ENCODE measurements at regions not wholly inside any gene's neighbourhood (a gene's known extent, or its start where the extent isn't known, plus 50 kb on each side); places are given as distances from the start of the nearest gene placed in this dataset.

DNA sequence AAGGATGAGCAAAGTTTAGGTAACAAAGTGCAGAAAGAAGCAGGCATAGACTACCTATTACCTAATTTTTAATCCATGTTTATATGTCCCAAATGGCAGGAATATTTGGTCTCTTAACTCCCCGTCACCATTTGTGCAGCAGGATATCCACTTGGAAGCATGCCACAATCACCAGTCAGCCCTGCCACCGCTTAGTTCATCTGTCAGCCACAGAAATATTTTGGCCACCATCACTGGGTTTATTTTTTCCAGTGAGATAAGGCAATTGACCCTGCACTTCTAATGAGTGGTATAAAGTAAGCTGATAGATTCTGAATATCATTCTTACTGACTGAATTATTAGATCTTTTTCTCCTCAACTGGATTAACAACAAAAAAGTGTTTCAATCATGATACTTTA is 152.9 kb upstream of the SOX2 start:
- H3K27me3 ChIP-seq, result no peaks in the 10 kb centered on the region
- TF ChIP-seq POLR2A (IDR thresholded peaks at IDR 0.05), result no peak
- TF ChIP-seq EP300 (IDR thresholded peaks at IDR 0.05), result no peak
- TF ChIP-seq POLR2AphosphoS5 (IDR thresholded peaks at IDR 0.05), result no peak
- no peaks in the 10 kb centered on the region for H3K36me3 ChIP-seq
- intact Hi-C loops (cut with DNase I), result no loop called here
- H3K27ac ChIP-seq, result no peak overlapping the region
- no peak overlapping the region for H3K4me3 ChIP-seq
- 67 to 79% methylated on average over 2 of the region's 2 CpGs for WGBS, 2 donors
- H3K9me3 ChIP-seq, result no peaks in the 10 kb centered on the region
- no peak for DNase-seq
- H3K4me1 ChIP-seq, result no peaks in the 10 kb centered on the region

DNA sequence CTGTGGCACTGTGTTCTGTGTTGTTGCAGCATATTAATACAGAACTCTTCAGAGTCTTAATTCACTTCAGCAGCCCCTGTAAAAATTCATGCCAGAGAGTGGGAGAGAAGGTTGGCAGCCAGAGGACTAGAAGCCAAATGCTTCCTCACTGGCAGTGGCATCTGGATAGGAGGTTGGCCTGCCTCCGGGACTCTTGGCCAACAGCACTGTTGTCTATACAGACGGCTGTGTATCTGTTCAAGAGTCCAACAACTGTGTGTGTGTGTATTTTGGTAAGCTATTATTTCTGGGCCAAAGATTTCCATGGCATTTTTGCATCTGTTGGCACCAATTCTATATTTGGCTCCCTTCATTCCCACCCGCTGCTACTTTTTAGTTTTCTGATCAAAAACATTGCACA is 156.0 kb upstream of the SOX2 start:
- Histone ChIP-seq H3K27ac (no peak overlapping the region), H3K36me3 (no peaks in the 10 kb centered on the region), H3K9me3 (no peaks in the 10 kb centered on the region), H3K4me1 (no peaks in the 10 kb centered on the region), H3K27me3 (no peaks in the 10 kb centered on the region), H3K4me3 (no peak overlapping the region)
- DNase-seq, result no peak
- WGBS, 2 donors, result 48 to 83% methylated on average over 3 of the region's 3 CpGs
- TF ChIP-seq, protein P1, sequence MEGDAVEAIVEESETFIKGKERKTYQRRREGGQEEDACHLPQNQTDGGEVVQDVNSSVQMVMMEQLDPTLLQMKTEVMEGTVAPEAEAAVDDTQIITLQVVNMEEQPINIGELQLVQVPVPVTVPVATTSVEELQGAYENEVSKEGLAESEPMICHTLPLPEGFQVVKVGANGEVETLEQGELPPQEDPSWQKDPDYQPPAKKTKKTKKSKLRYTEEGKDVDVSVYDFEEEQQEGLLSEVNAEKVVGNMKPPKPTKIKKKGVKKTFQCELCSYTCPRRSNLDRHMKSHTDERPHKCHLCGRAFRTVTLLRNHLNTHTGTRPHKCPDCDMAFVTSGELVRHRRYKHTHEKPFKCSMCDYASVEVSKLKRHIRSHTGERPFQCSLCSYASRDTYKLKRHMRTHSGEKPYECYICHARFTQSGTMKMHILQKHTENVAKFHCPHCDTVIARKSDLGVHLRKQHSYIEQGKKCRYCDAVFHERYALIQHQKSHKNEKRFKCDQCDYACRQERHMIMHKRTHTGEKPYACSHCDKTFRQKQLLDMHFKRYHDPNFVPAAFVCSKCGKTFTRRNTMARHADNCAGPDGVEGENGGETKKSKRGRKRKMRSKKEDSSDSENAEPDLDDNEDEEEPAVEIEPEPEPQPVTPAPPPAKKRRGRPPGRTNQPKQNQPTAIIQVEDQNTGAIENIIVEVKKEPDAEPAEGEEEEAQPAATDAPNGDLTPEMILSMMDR (IDR thresholded peaks at IDR 0.05), result no peak
- TF ChIP-seq POLR2AphosphoS5 (IDR thresholded peaks at IDR 0.05) (no peak), EP300 (IDR thresholded peaks at IDR 0.05) (no peak), POLR2A (IDR thresholded peaks at IDR 0.05) (no peak)
- intact Hi-C loops (cut with DNase I), result no loop called here

DNA sequence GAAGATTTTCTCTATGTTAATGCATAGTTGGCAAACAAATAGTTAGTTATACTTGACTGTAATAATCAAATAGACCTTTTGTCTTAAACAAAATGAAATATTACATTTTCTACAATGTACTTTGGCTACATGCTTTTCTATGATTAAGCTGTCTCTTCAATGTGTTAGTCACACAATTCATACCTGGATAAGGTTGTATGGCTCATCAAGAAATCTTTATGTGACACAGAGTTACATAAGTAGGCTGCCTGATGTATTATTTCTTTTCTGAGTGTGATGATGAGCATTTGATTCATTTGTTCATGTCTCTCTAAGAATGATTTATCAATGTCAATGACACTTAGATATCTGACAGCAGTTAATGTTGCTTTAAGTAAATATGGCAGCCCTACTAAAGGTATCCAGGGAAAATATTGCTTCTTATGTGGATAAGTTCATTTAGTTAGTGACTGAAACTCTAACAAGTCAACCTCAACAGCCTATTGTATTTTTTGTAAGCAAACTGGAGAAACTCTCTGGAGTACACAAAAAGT is 157.4 kb upstream of the SOX2 start:
- intact Hi-C loops (cut with DNase I), result no loop called here
- no peaks in the 10 kb centered on the region for H3K9me3 ChIP-seq
- H3K4me1 ChIP-seq, result no peaks in the 10 kb centered on the region
- TF ChIP-seq EP300 (IDR thresholded peaks at IDR 0.05) (no peak), POLR2A (IDR thresholded peaks at IDR 0.05) (no peak), POLR2AphosphoS5 (IDR thresholded peaks at IDR 0.05) (no peak)
- TF ChIP-seq, protein P1 (IDR thresholded peaks at IDR 0.05), result no peak
- no peak overlapping the region for H3K4me3 ChIP-seq
- H3K36me3 ChIP-seq, result no peaks in the 10 kb centered on the region
- no peaks in the 10 kb centered on the region for H3K27me3 ChIP-seq
- H3K27ac ChIP-seq, result no peak overlapping the region
- DNase-seq, result no peak

DNA sequence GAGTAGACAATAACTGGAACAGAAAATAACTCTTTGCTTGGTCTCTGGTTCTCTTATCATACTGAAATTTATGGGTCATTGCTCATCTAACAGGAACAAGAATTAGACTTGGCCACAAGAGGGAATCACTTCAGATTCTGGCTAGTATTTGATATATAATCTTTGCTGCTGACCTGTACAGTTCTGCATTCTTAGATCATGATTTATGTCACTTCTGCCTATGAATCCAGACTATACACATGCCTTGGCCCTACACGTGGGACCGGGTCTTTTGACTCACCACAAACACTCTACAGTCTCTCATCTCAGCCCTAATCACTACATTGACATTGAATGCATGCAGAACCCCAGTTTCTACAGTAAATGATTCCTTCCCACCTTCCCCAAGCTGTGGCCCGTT is 162.5 kb upstream of the SOX2 start:
- Histone ChIP-seq H3K4me1 (no peaks in the 10 kb centered on the region), H3K4me3 (no peak overlapping the region), H3K27ac (no peak overlapping the region), H3K36me3 (no peaks in the 10 kb centered on the region), H3K9me3 (no peaks in the 10 kb centered on the region), H3K27me3 (no peaks in the 10 kb centered on the region)
- WGBS, 2 donors, result 75 to 82% methylated on average over 3 of the region's 3 CpGs
- TF ChIP-seq, protein P1 (IDR thresholded peaks at IDR 0.05), result no peak
- TF ChIP-seq EP300 (IDR thresholded peaks at IDR 0.05) (no peak), POLR2A (IDR thresholded peaks at IDR 0.05) (no peak), POLR2AphosphoS5 (IDR thresholded peaks at IDR 0.05) (no peak)
- DNase-seq, result no peak
- intact Hi-C loops (cut with DNase I), result no loop called here

DNA sequence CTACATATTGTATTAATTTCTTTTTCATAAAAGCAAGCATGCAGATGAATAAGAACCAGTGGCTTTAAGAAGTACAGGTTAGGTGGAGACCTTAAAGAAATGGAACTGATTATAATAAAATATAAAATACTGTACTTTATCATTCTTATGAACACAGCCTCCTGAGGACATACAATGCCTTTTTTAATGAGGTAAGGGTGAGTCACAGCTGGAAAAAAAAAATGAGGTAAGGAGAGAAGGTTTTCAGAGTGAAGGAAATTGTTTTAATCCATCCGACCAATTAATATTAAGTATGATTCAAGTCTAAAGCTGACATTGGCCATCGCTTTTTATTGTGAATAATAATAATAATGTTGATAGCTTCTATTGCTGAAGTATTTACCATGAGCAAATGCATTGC is 170.3 kb upstream of the SOX2 start:
- WGBS, 2 donors, result 85 to 93% methylated on average over 2 of the region's 2 CpGs
- no peak overlapping the region for H3K4me3 ChIP-seq
- no peak for TF ChIP-seq POLR2AphosphoS5 (IDR thresholded peaks at IDR 0.05)
- TF ChIP-seq EP300 (IDR thresholded peaks at IDR 0.05), result no peak
- no peak for TF ChIP-seq POLR2A (IDR thresholded peaks at IDR 0.05)
- TF ChIP-seq, protein P1 (IDR thresholded peaks at IDR 0.05), result no peak
- no peaks in the 10 kb centered on the region for H3K9me3 ChIP-seq
- H3K4me1 ChIP-seq, result no peaks in the 10 kb centered on the region
- no peak overlapping the region for H3K27ac ChIP-seq
- intact Hi-C loops (cut with DNase I), result no loop called here
- DNase-seq, result no peak
- no peaks in the 10 kb centered on the region for H3K27me3 ChIP-seq
- no peaks in the 10 kb centered on the region for H3K36me3 ChIP-seq
